AG09309 (cell line): ENCODE measurements at regions not wholly inside any gene's neighbourhood (a gene's known extent, or its start where the extent isn't known, plus 50 kb on each side); places are given as distances from the start of the nearest gene placed in this dataset.

Source experiments
- DNase-seq: peaks from one replicate; pipeline ENCODE4 v3.0.0-alpha.2; 2010; ENCODE audit warnings: low read depth
- H3K4me3 ChIP-seq: 2 replicates; pipeline ENCODE4 v1.5.1; 2011; ENCODE audit warnings: mild to moderate bottlenecking, low read depth, low read length, moderate library complexity; ENCODE audit not compliant: control insufficient read depth
- CTCF ChIP-seq: IDR thresholded peaks from 2 replicates; pipeline ENCODE4 v1.5.1; 2011; ENCODE audit warnings: mild to moderate bottlenecking, low read depth, low read length, inconsistent platforms; ENCODE audit not compliant: insufficient read depth, control insufficient read depth; ENCODE audit errors: missing control alignments

DNA sequence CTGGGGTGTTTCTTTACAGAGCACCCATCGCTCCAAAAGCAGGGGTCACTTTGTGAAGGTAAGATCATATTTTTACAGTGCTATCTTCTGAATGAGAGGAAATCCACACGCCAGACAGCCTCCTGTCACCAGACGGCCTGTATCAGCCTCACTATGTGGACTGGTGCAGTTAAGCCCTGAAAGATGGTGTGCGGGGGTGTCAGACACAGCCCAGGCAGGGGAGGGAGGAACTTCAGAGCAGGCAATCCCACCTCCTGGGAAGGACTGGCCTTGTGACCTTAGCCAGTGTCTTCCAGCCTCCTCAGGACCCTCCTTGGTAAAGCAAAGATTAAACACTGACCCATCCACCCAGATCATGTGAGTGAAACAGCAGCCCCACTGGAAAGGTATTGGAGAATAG lies 249.4 kb upstream of the CTAGE1 start:
- no peak overlapping the region for H3K4me3 ChIP-seq
- no peak for DNase-seq
- TF ChIP-seq CTCF: no peak

- peak; percentile 73 for DNase-seq
- no peak for TF ChIP-seq CTCF
- no peak overlapping the region for H3K4me3 ChIP-seq
These were observed 250.1 kb upstream of the CTAGE1 start for GRCh38 chr18:22667616-22668422.

- DNase-seq: no peak
- no peak overlapping the region for H3K4me3 ChIP-seq
- no peak for TF ChIP-seq CTCF
These were observed 250.8 kb upstream of the CTAGE1 start for GRCh38 chr18:22668496-22668895.

GRCh38 chr18:22670914-22671313 lies 253.2 kb upstream of the CTAGE1 start:
- H3K4me3 ChIP-seq: no peak overlapping the region
- no peak for TF ChIP-seq CTCF
- DNase-seq: no peak

- DNase-seq: no peak
- no peak overlapping the region for H3K4me3 ChIP-seq
- no peak for TF ChIP-seq CTCF
These were observed 255.6 kb upstream of the CTAGE1 start for GRCh38 chr18:22673182-22673862.

GRCh38 chr18:22674272-22674671 lies 256.6 kb upstream of the CTAGE1 start:
- TF ChIP-seq CTCF: no peak
- DNase-seq: peak; percentile 91
- H3K4me3 ChIP-seq: no peak overlapping the region
